ENCODE measurements at regions not wholly inside any gene's neighbourhood (a gene's known extent, or its start where the extent isn't known, plus 50 kb on each side); places are given as distances from the start of the nearest gene placed in this dataset.

GRCh38 chr21:28338701-28339305 is 653.9 kb downstream of the LTN1 start:
- Histone ChIP-seq H3K4me1 (peaks cover 0 to 22% (median 7%) of the 10 kb centered on the region in 4 donors), H3K36me3 (no peaks in the 10 kb centered on the region), H3K27me3 (no peaks in the 10 kb centered on the region), H3K4me3 (no peak overlapping the region), H3K9me3 (no peaks in the 10 kb centered on the region), H3K27ac (no peak overlapping the region)
- DNase-seq: no peak
- WGBS, 5 donors: 47 to 60% (median 52%) methylated on average over 5 of the region's 5 CpGs
- intact Hi-C loops (cut with DNase I; ENCODE audit: low total_unique reads): no loop called here
- TF ChIP-seq EP300 (IDR thresholded peaks at IDR 0.05) (no peak), POLR2AphosphoS5 (IDR thresholded peaks at IDR 0.05) (no peak), POLR2A (IDR thresholded peaks at IDR 0.05) (no peak), CTCF (IDR thresholded peaks at IDR 0.05) (no peak)

GRCh38 chr21:28337315-28337714 is 655.4 kb downstream of the LTN1 start:
- H3K36me3 ChIP-seq: no peaks in the 10 kb centered on the region
- no peaks in the 10 kb centered on the region for H3K27me3 ChIP-seq
- intact Hi-C loops (cut with DNase I; ENCODE audit: low total_unique reads): no loop called here
- H3K27ac ChIP-seq: no peak overlapping the region
- H3K9me3 ChIP-seq: no peaks in the 10 kb centered on the region
- peaks cover 0 to 22% (median 7%) of the 10 kb centered on the region in 4 donors for H3K4me1 ChIP-seq
- TF ChIP-seq POLR2AphosphoS5 (IDR thresholded peaks at IDR 0.05) (no peak), CTCF (IDR thresholded peaks at IDR 0.05) (peak in 3 of 7 experiments; percentile 11 to 31 (median 26))
- peak in 1 of 2 donors; percentile 78 for DNase-seq
- no peak overlapping the region for H3K4me3 ChIP-seq

GRCh38 chr21:28336314-28336713 is 656.4 kb downstream of the LTN1 start:
- Histone ChIP-seq H3K27ac (no peak overlapping the region), H3K36me3 (no peaks in the 10 kb centered on the region), H3K9me3 (no peaks in the 10 kb centered on the region), H3K4me3 (no peak overlapping the region), H3K27me3 (no peaks in the 10 kb centered on the region), H3K4me1 (peaks cover 0 to 22% (median 7%) of the 10 kb centered on the region in 4 donors)
- DNase-seq: peak; percentile 26 to 87
- peak in 2 of 3 donors; percentile 18 to 51 for TF ChIP-seq POLR2AphosphoS5 (IDR thresholded peaks at IDR 0.05)
- TF ChIP-seq EP300 (IDR thresholded peaks at IDR 0.05): no peak
- peak in 4 of 7 experiments; percentile 16 to 46 (median 44) for TF ChIP-seq CTCF (IDR thresholded peaks at IDR 0.05)
- intact Hi-C loops (cut with DNase I; ENCODE audit: low total_unique reads): no loop called here
- 1 to 8% (median 3%) methylated on average over 3 of the region's 3 CpGs for WGBS, 5 donors

- 73 to 85% (median 81%) methylated on average over 2 of the region's 2 CpGs for WGBS, 5 donors
Observed at GRCh38 chr21:28334407-28334806, 658.3 kb downstream of the LTN1 start.

More at GRCh38 chr21:28334407-28334806, 658.3 kb downstream of the LTN1 start:
- peaks cover 0 to 22% (median 7%) of the 10 kb centered on the region in 4 donors for H3K4me1 ChIP-seq
- no peaks in the 10 kb centered on the region for H3K27me3 ChIP-seq
- intact Hi-C loops (cut with DNase I; ENCODE audit: low total_unique reads): no loop called here
- no peak for DNase-seq
- H3K36me3 ChIP-seq: no peaks in the 10 kb centered on the region
- H3K9me3 ChIP-seq: no peaks in the 10 kb centered on the region
- TF ChIP-seq CTCF (IDR thresholded peaks at IDR 0.05) (no peak), POLR2A (IDR thresholded peaks at IDR 0.05) (no peak), EP300 (IDR thresholded peaks at IDR 0.05) (no peak), POLR2AphosphoS5 (IDR thresholded peaks at IDR 0.05) (no peak)
- no peak overlapping the region for H3K27ac ChIP-seq
- no peak overlapping the region for H3K4me3 ChIP-seq
